HFF-Myc (cell line): ENCODE measurements at regions not wholly inside any gene's neighbourhood (a gene's known extent, or its start where the extent isn't known, plus 50 kb on each side); places are given as distances from the start of the nearest gene placed in this dataset.

Experiments used
- DNase-seq: peaks from one replicate; pipeline ENCODE4 v3.0.0-alpha.2; 2011; ENCODE audit warnings: low read depth; ENCODE audit errors: extremely low read depth
- H3K4me3 ChIP-seq: replicated peaks from 2 replicates; pipeline ENCODE4 v1.5.1; 2011; ENCODE audit warnings: low read depth, mild to moderate bottlenecking, control low read depth, low read length
- CTCF ChIP-seq: IDR thresholded peaks from 2 replicates; pipeline ENCODE4 v1.5.1; 2012; ENCODE audit warnings: mild to moderate bottlenecking, low read depth, low read length, control low read depth; ENCODE audit errors: missing control alignments

DNA sequence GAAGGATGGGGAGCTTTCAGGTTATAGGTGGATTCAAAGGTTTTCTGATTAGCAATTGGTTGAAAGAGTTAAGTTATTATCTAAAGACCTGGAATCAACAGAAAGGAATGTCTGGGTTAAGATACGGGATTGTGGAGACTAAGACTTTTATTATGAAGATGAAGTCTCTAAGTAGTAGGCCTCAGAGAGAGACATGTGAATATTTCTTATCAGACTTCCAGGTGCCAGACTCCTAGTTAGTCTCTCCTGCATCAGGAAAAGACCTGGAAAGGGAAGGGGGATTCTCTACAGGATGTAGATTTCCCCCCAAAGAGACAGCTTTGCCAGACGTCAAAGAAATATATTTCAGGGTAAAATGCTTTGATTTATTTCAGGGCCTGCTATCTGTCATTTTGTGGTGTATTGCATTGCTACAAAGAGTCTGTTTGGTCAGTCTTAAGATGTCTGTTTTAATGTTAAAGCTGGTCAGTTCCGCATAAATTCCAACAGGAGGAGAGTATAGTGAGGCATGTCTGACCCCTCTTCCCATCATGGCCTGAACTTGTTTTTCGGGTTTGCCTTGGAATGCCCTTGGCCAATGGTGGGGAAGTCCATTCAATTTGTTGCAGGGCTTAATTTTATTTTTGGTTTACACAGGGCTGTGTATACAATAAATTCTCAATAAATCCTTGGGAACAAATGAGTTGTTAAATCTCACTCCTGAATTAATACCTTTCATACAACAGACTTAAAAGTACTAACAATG, 103.4 kb upstream of the RALGAPA2 start:
- no peak for DNase-seq
- TF ChIP-seq CTCF = no peak
- H3K4me3 ChIP-seq = no peak overlapping the region

- no peak overlapping the region for H3K4me3 ChIP-seq
- DNase-seq = no peak
- TF ChIP-seq CTCF = no peak
These were observed 102.2 kb upstream of the RALGAPA2 start for GRCh38 chr20:20814685-20815084.

GRCh38 chr20:20812136-20812535, 99.7 kb upstream of the RALGAPA2 start:
- H3K4me3 ChIP-seq = no peak overlapping the region
- TF ChIP-seq CTCF = no peak
- no peak for DNase-seq

DNA sequence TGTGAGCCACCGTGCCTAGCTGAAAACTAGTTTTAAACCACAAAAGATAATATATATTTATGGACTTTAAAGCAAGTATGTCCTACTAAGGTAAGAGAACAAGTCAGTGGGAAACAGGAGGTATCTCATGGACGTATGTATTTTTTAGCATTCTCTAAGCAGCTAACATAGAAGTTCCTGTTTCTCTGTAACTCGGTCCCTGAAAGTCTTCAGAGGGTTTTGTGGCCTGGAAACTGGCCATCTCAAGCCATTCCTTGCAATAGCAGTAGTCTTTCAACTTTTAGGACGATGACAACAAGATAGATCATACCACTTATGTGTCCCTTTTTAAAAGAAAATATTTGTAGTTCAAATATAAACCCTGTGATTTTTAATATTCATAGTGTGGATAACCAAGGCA, 95.6 kb upstream of the RALGAPA2 start:
- no peak for TF ChIP-seq CTCF
- H3K4me3 ChIP-seq = no peak overlapping the region
- DNase-seq = no peak

GRCh38 chr20:20806121-20807095, 94.0 kb upstream of the RALGAPA2 start:
- H3K4me3 ChIP-seq = no peak overlapping the region
- no peak for TF ChIP-seq CTCF
- no peak for DNase-seq

GRCh38 chr20:20803011-20803410, 90.6 kb upstream of the RALGAPA2 start:
- no peak for DNase-seq
- no peak for TF ChIP-seq CTCF

More at GRCh38 chr20:20803011-20803410, 90.6 kb upstream of the RALGAPA2 start:
- no peak overlapping the region for H3K4me3 ChIP-seq
